HL-60 (cell line): ENCODE measurements at regions not wholly inside any gene's neighbourhood (a gene's known extent, or its start where the extent isn't known, plus 50 kb on each side); places are given as distances from the start of the nearest gene placed in this dataset.

Experiments
- DNase-seq, 2 experiments: peaks; one replicate each; pipeline ENCODE4 v3.0.0-alpha.2; 2010 to 2020; ENCODE audit warnings: low read depth in 1 of 2, low spot score in 1 of 2
- H3K27ac ChIP-seq: fragments of 250-450 bp; sonication (Bioruptor Pico); replicated peaks from 2 replicates; pipeline ENCODE4 v1.5.1; 2020; ENCODE audit warnings: mild to moderate bottlenecking, moderate library complexity
- H3K27me3 ChIP-seq: fragments of 250-450 bp; sonication (Bioruptor Pico); 2 replicates; pipeline ENCODE4 v1.5.1; 2021; ENCODE audit warnings: mild to moderate bottlenecking, moderate library complexity; ENCODE audit not compliant: insufficient read depth, poor library complexity, severe bottlenecking
- H3K4me3 ChIP-seq: replicated peaks from 2 replicates; pipeline ENCODE4 v1.5.1; 2011; ENCODE audit warnings: mild to moderate bottlenecking, control low read depth, low read length; ENCODE audit not compliant: insufficient read depth
- CTCF ChIP-seq: IDR thresholded peaks from one replicate; pipeline ENCODE4 v1.5.1; 2011; ENCODE audit warnings: low read length, control low read depth, inconsistent platforms; ENCODE audit not compliant: insufficient read depth
- GABPA ChIP-seq: IDR thresholded peaks from 2 replicates; pipeline ENCODE4 v1.6.1; 2012; ENCODE audit warnings: low read depth
- POLR2AphosphoS5 ChIP-seq: IDR thresholded peaks from 2 replicates; pipeline ENCODE4 v1.6.1; 2012; ENCODE audit warnings: low read depth
- REST ChIP-seq: IDR thresholded peaks from 2 replicates; pipeline ENCODE4 v1.6.1; 2012; ENCODE audit warnings: low read depth; ENCODE audit not compliant: insufficient replicate concordance
- SPI1 ChIP-seq: IDR thresholded peaks from 2 replicates; pipeline ENCODE4 v1.6.1; 2012; ENCODE audit warnings: low read depth, mild to moderate bottlenecking, borderline replicate concordance

- Histone ChIP-seq H3K4me3 (no peak overlapping the region), H3K27me3 (no peaks in the 10 kb centered on the region), H3K27ac (no peak overlapping the region)
- no peak for DNase-seq
- no peak for TF ChIP-seq CTCF
Observed at GRCh38 chr5:164119806-164120447, 614.5 kb downstream of the MAT2B start.

- no peak for DNase-seq
- H3K27ac ChIP-seq: no peak overlapping the region
- TF ChIP-seq GABPA (no peak), SPI1 (no peak), POLR2AphosphoS5 (no peak), CTCF (no peak), REST (no peak)
Observed at GRCh38 chr5:164127527-164127926, 622.1 kb downstream of the MAT2B start.

GRCh38 chr5:164132358-164132757, 626.9 kb downstream of the MAT2B start:
- H3K4me3 ChIP-seq: no peak overlapping the region
- TF ChIP-seq POLR2AphosphoS5: no peak
- no peak for TF ChIP-seq REST
- no peak for TF ChIP-seq CTCF
- TF ChIP-seq GABPA: no peak
- TF ChIP-seq SPI1: no peak
- H3K27me3 ChIP-seq: no peaks in the 10 kb centered on the region
- no peak for DNase-seq
- no peak overlapping the region for H3K27ac ChIP-seq

More at GRCh38 chr5:164127527-164127926, 622.1 kb downstream of the MAT2B start:
- no peaks in the 10 kb centered on the region for H3K27me3 ChIP-seq
- no peak overlapping the region for H3K4me3 ChIP-seq

GRCh38 chr5:164137095-164137494, 631.7 kb downstream of the MAT2B start:
- no peaks in the 10 kb centered on the region for H3K27me3 ChIP-seq
- no peak for DNase-seq
- no peak for TF ChIP-seq POLR2AphosphoS5
- no peak for TF ChIP-seq GABPA
- no peak for TF ChIP-seq SPI1
- no peak for TF ChIP-seq CTCF
- TF ChIP-seq REST: no peak
- no peak overlapping the region for H3K27ac ChIP-seq
- no peak overlapping the region for H3K4me3 ChIP-seq
